ENCODE measurements at regions not wholly inside any gene's neighbourhood (a gene's known extent, or its start where the extent isn't known, plus 50 kb on each side); places are given as distances from the start of the nearest gene placed in this dataset.

DNA sequence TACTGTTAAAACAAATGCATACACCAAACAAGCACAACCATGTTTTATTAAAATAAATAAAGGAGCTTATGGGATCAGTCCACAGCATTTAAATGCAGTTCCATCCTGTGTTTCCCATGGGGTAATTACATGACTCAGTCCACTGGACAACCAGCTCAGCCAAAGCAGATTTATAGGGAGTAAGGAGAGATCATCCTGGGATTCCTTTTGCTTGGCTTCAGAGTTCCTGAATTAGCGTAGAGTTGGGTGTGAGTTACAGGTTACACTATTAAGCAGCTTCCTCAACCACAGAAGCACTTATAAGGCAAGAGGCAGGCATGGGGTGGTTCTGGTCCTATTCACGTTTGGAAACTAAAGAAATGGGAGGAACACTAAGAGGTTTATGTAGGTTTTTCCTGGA lies 381.1 kb upstream of the ACTBL2 start:
- Mint-ChIP-seq H3K27me3 (no peaks in the 10 kb centered on the region), H3K36me3 (ENCODE audit: insufficient read depth) (no peaks in the 10 kb centered on the region), H3K9me3 (ENCODE audit: low read depth) (no peaks in the 10 kb centered on the region), H3K4me3 (ENCODE audit: low read depth) (no peak overlapping the region), H3K27ac (no peak overlapping the region), H3K4me1 (ENCODE audit: low read depth) (peaks cover 13% of the 10 kb centered on the region)
- TF ChIP-seq, protein P1, sequence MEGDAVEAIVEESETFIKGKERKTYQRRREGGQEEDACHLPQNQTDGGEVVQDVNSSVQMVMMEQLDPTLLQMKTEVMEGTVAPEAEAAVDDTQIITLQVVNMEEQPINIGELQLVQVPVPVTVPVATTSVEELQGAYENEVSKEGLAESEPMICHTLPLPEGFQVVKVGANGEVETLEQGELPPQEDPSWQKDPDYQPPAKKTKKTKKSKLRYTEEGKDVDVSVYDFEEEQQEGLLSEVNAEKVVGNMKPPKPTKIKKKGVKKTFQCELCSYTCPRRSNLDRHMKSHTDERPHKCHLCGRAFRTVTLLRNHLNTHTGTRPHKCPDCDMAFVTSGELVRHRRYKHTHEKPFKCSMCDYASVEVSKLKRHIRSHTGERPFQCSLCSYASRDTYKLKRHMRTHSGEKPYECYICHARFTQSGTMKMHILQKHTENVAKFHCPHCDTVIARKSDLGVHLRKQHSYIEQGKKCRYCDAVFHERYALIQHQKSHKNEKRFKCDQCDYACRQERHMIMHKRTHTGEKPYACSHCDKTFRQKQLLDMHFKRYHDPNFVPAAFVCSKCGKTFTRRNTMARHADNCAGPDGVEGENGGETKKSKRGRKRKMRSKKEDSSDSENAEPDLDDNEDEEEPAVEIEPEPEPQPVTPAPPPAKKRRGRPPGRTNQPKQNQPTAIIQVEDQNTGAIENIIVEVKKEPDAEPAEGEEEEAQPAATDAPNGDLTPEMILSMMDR (IDR thresholded peaks at IDR 0.05; ENCODE audit: unreplicated experiment) = no peak
- DNase-seq (ENCODE audit: low spot score, unreplicated experiment) = no peak

- Mint-ChIP-seq H3K27me3 (no peaks in the 10 kb centered on the region), H3K4me1 (ENCODE audit: low read depth) (peaks cover 13% of the 10 kb centered on the region), H3K4me3 (ENCODE audit: low read depth) (no peak overlapping the region), H3K36me3 (ENCODE audit: insufficient read depth) (no peaks in the 10 kb centered on the region), H3K9me3 (ENCODE audit: low read depth) (no peaks in the 10 kb centered on the region), H3K27ac (no peak overlapping the region)
- no peak for DNase-seq (ENCODE audit: low spot score, unreplicated experiment)
- TF ChIP-seq, protein P1 (IDR thresholded peaks at IDR 0.05; ENCODE audit: unreplicated experiment) = no peak
Observed at GRCh38 chr5:57862942-57863341, 380.3 kb upstream of the ACTBL2 start.

- TF ChIP-seq, protein P1 (IDR thresholded peaks at IDR 0.05; ENCODE audit: unreplicated experiment) = no peak
- H3K27ac Mint-ChIP-seq = no peak overlapping the region
- no peaks in the 10 kb centered on the region for H3K36me3 Mint-ChIP-seq (ENCODE audit: insufficient read depth)
- DNase-seq (ENCODE audit: low spot score, unreplicated experiment) = no peak
- H3K27me3 Mint-ChIP-seq = no peaks in the 10 kb centered on the region
- peaks cover 13% of the 10 kb centered on the region for H3K4me1 Mint-ChIP-seq (ENCODE audit: low read depth)
- no peaks in the 10 kb centered on the region for H3K9me3 Mint-ChIP-seq (ENCODE audit: low read depth)
- H3K4me3 Mint-ChIP-seq (ENCODE audit: low read depth) = no peak overlapping the region
Observed at GRCh38 chr5:57862471-57862911, 379.9 kb upstream of the ACTBL2 start.

GRCh38 chr5:57859626-57860025 lies 377.0 kb upstream of the ACTBL2 start:
- Mint-ChIP-seq H3K9me3 (ENCODE audit: low read depth) (no peaks in the 10 kb centered on the region), H3K27ac (no peak overlapping the region), H3K4me1 (ENCODE audit: low read depth) (peaks cover 13% of the 10 kb centered on the region), H3K27me3 (no peaks in the 10 kb centered on the region), H3K36me3 (ENCODE audit: insufficient read depth) (no peaks in the 10 kb centered on the region), H3K4me3 (ENCODE audit: low read depth) (no peak overlapping the region)
- TF ChIP-seq, protein P1 (IDR thresholded peaks at IDR 0.05; ENCODE audit: unreplicated experiment) = no peak
- no peak for DNase-seq (ENCODE audit: low spot score, unreplicated experiment)

DNA sequence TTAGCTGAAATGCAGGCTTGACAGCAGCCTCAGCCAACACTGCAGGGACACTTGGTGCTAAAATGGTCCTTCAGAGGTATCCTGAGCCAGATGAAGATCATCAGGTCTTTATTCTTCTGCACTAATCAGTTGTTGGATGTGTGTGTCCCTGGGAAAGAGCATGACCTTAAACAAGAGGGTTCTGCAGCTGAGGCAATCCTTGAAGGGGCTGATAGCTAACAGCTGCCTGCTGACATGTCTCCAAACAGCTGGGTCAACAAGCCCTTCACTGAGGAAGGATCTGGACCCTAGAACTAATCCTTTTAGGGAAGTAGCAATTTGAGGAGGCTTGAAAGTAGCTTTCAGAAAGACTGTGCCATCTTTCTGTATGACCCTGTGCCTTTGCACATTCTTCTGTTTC lies 376.3 kb upstream of the ACTBL2 start:
- no peak for DNase-seq (ENCODE audit: low spot score, unreplicated experiment)
- TF ChIP-seq, protein P1 (IDR thresholded peaks at IDR 0.05; ENCODE audit: unreplicated experiment) = no peak
- H3K27ac Mint-ChIP-seq = no peak overlapping the region
- no peak overlapping the region for H3K4me3 Mint-ChIP-seq (ENCODE audit: low read depth)
- H3K9me3 Mint-ChIP-seq (ENCODE audit: low read depth) = no peaks in the 10 kb centered on the region
- peaks cover 13% of the 10 kb centered on the region for H3K4me1 Mint-ChIP-seq (ENCODE audit: low read depth)
- no peaks in the 10 kb centered on the region for H3K36me3 Mint-ChIP-seq (ENCODE audit: insufficient read depth)
- H3K27me3 Mint-ChIP-seq = no peaks in the 10 kb centered on the region
